EH (cell line): ENCODE measurements at regions not wholly inside any gene's neighbourhood (a gene's known extent, or its start where the extent isn't known, plus 50 kb on each side); places are given as distances from the start of the nearest gene placed in this dataset.
"Not testable (repeated sequence)": the region's sequence is repeated elsewhere in the genome, so short reads cannot be mapped to it uniquely, and the experiment has no call there.

ENCODE experiments used
- DNase-seq: peaks from one replicate; pipeline ENCODE4 v3.0.0-alpha.2; 2015; ENCODE audit warnings: low read depth

- not testable (repeated sequence) for DNase-seq
Measured at GRCh38 chr2:111366641-111367029, 245.9 kb downstream of the BCL2L11 start.

GRCh38 chr2:111367080-111367479 is 246.4 kb downstream of the BCL2L11 start:
- not testable (repeated sequence) for DNase-seq

- peak; percentile 58 for DNase-seq
Measured at GRCh38 chr2:111367871-111368270, 247.2 kb downstream of the BCL2L11 start.

GRCh38 chr2:111368288-111368687 is 247.6 kb downstream of the BCL2L11 start:
- DNase-seq = not testable (repeated sequence)

GRCh38 chr2:111373060-111373459 is 252.3 kb downstream of the BCL2L11 start:
- DNase-seq = not testable (repeated sequence)

- DNase-seq = not testable (repeated sequence)
Measured at GRCh38 chr2:111373989-111374388, 253.3 kb downstream of the BCL2L11 start.

- DNase-seq = not testable (repeated sequence)
Measured at GRCh38 chr2:111374734-111375133, 254.0 kb downstream of the BCL2L11 start.

- not testable (repeated sequence) for DNase-seq
Measured at GRCh38 chr2:111375320-111375883, 254.7 kb downstream of the BCL2L11 start.

GRCh38 chr2:111376272-111376970 is 255.7 kb downstream of the BCL2L11 start:
- DNase-seq = peak; percentile 16

GRCh38 chr2:111376971-111377352 is 256.2 kb downstream of the BCL2L11 start:
- not testable (repeated sequence) for DNase-seq

GRCh38 chr2:111377386-111377959 is 256.8 kb downstream of the BCL2L11 start:
- DNase-seq = not testable (repeated sequence)

GRCh38 chr2:111378348-111378747 is 257.6 kb downstream of the BCL2L11 start:
- DNase-seq = not testable (repeated sequence)

- not testable (repeated sequence) for DNase-seq
Measured at GRCh38 chr2:111380733-111381439, 260.2 kb downstream of the BCL2L11 start.

GRCh38 chr2:111381530-111382306 is 261.0 kb downstream of the BCL2L11 start:
- DNase-seq = not testable (repeated sequence)

- DNase-seq = not testable (repeated sequence)
Measured at GRCh38 chr2:111382507-111382906, 261.8 kb downstream of the BCL2L11 start.

GRCh38 chr2:111383311-111383710 is 262.6 kb downstream of the BCL2L11 start:
- not testable (repeated sequence) for DNase-seq

- DNase-seq = peak; percentile 41
Measured at GRCh38 chr2:111385226-111385957, 264.7 kb downstream of the BCL2L11 start.

GRCh38 chr2:111390605-111391004 is 269.9 kb downstream of the BCL2L11 start:
- peak; percentile 19 for DNase-seq

- DNase-seq = peak; percentile 72
Measured at GRCh38 chr2:111395350-111396128, 274.8 kb downstream of the BCL2L11 start.

- DNase-seq = not testable (repeated sequence)
Measured at GRCh38 chr2:111400598-111401253, 280.0 kb downstream of the BCL2L11 start.
